Left ventricle myocardium inferior (tissue), 1 donor: ENCODE measurements at regions not wholly inside any gene's neighbourhood (a gene's known extent, or its start where the extent isn't known, plus 50 kb on each side); places are given as distances from the start of the nearest gene placed in this dataset.

Experiments used
- DNase-seq: peaks from one replicate; pipeline ENCODE4 v3.0.0-alpha.2; 2020
- H3K27ac ChIP-seq: fragments of 200-600 bp; replicated peaks from 2 replicates; pipeline ENCODE4 v1.8.0; 2021
- H3K27me3 ChIP-seq: fragments of 200-600 bp; 2 replicates; pipeline ENCODE4 v1.8.0; 2021; ENCODE audit warnings: low read depth
- H3K36me3 ChIP-seq: fragments of 200-600 bp; 2 replicates; pipeline ENCODE4 v1.8.0; 2021
- H3K4me1 ChIP-seq: fragments of 200-600 bp; 2 replicates; pipeline ENCODE4 v1.8.0; 2021
- H3K4me3 ChIP-seq: fragments of 200-600 bp; 2 replicates; pipeline ENCODE4 v1.8.0; 2021; ENCODE audit warnings: mild to moderate bottlenecking, moderate library complexity
- H3K9me3 ChIP-seq: fragments of 200-600 bp; replicated peaks from 2 replicates; pipeline ENCODE4 v1.8.0; 2021
- intact Hi-C: fragments of 100-400 bp; cut with micrococcal nuclease; formaldehyde crosslinking; loops from one replicate; pipeline ENCODE4 v1.11.0; 2022
- TF ChIP-seq, protein P1 (sequence below): fragments of 200-600 bp; IDR thresholded peaks from 2 replicates; pipeline ENCODE4 v1.8.0; 2021; ENCODE audit warnings: antibody characterized with exemption, mild to moderate bottlenecking, borderline replicate concordance
- donor health status: DM: no; HTN: yes; CAD: no; lungs with severe emphysema.

DNA sequence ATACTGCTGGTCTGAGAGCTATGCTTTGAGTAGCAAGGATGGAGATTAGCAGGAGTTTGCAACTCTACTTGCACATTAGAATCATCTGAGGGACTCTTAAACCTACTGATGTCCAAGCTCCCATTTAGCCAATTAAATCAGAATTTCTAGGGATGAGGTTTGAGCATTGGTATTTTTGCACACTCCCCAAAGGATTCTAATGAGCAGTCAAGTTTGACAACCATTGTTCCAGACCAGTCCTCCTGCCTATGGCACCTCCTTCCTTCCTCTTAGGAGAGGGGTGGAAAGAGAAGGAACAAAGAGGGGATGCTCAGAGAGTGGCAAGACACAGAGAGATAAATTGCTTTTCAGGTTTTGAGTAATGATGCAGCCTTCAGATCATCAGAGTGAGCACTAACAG lies 275.5 kb upstream of the ROPN1 start:
- peak overlapping the region; percentile 59 for H3K27ac ChIP-seq
- TF ChIP-seq, protein P1, sequence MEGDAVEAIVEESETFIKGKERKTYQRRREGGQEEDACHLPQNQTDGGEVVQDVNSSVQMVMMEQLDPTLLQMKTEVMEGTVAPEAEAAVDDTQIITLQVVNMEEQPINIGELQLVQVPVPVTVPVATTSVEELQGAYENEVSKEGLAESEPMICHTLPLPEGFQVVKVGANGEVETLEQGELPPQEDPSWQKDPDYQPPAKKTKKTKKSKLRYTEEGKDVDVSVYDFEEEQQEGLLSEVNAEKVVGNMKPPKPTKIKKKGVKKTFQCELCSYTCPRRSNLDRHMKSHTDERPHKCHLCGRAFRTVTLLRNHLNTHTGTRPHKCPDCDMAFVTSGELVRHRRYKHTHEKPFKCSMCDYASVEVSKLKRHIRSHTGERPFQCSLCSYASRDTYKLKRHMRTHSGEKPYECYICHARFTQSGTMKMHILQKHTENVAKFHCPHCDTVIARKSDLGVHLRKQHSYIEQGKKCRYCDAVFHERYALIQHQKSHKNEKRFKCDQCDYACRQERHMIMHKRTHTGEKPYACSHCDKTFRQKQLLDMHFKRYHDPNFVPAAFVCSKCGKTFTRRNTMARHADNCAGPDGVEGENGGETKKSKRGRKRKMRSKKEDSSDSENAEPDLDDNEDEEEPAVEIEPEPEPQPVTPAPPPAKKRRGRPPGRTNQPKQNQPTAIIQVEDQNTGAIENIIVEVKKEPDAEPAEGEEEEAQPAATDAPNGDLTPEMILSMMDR = no peak

DNA sequence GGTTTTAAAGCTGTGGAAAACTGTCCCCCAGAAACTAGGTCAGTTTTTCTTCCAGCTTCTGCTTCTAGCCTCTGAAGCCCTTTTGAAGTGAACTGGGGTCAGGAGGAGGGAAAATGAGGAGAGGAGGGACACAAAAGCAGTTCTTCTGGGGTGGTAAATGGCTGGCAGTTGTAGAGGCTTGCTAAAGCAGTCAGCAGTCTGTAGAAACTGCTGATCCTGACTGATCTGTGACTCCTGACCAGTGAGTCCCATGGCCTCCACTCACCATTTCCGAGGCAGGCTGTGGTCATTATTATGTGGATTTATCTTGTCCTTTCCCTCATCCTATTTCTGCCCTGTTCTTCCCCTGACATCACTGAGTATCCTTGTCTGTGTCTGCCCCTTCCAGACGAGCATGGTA lies 276.4 kb upstream of the ROPN1 start:
- H3K36me3 ChIP-seq = no peaks in the 10 kb centered on the region
- intact Hi-C loops = no loop called here
- TF ChIP-seq, protein P1 = no peak
- no peak overlapping the region for H3K4me3 ChIP-seq
- peaks cover 60% of the 10 kb centered on the region for H3K4me1 ChIP-seq
- no peaks in the 10 kb centered on the region for H3K27me3 ChIP-seq
- DNase-seq = no peak
- H3K27ac ChIP-seq = no peak overlapping the region
- no peaks in the 10 kb centered on the region for H3K9me3 ChIP-seq

More for the DNA sequence above, 275.5 kb upstream of the ROPN1 start:
- intact Hi-C loops = no loop called here
- Histone ChIP-seq H3K27me3 (no peaks in the 10 kb centered on the region), H3K4me3 (no peak overlapping the region), H3K4me1 (peaks cover 50% of the 10 kb centered on the region), H3K36me3 (no peaks in the 10 kb centered on the region), H3K9me3 (no peaks in the 10 kb centered on the region)
- DNase-seq = no peak

DNA sequence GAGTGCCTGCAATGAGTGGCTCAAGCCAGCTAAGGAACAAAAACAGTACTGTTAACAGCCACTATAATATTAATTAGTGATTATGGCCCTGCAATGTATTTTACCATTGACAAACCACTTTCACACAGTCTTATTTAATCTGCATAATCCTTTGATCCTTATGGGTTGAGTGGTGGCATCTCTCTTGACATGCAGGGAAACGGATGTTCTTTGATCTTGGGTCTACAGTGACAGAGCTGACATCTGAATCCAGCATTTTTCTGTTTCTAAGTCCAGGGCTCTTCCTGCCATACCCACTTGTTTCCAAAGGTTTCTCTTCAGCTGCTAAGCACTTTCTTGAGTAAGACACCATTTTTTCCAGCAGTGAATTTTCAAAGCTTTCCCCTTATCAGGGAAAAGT lies 277.7 kb upstream of the ROPN1 start:
- no peaks in the 10 kb centered on the region for H3K27me3 ChIP-seq
- peaks cover 72% of the 10 kb centered on the region for H3K4me1 ChIP-seq
- no peak for DNase-seq
- no peaks in the 10 kb centered on the region for H3K36me3 ChIP-seq
- no peak overlapping the region for H3K27ac ChIP-seq
- TF ChIP-seq, protein P1 = no peak
- H3K4me3 ChIP-seq = no peak overlapping the region
- H3K9me3 ChIP-seq = no peaks in the 10 kb centered on the region
- intact Hi-C loops = no loop called here

DNA sequence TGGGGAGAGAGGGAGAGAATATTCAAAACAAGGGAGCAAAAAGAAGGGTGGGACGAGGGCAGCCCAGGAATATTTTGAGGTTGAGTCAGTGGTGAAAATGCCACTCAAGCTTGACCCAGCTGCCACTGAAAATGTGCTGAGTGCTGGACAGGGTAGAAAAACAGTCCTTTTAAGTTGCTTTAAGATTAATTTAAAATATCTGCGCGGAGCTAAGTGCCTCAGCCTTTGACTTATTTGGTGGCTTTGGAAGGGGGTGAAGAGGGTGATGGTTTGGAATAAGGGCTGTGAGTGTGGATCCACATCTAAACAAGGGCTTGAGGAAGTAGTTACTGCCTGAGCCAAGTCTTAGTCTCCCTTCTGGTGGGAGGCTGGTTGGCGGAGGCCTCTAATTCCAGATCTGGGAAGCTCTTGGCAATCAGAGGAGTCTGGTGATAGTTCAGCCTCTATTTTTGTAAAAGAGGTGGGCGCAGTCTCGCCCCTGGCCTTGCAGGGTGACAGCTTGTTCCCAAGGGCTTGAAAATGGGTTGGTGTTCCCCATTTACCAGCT lies 280.8 kb upstream of the ROPN1 start:
- peak overlapping the region; percentile 92 for H3K27ac ChIP-seq
- H3K9me3 ChIP-seq = no peaks in the 10 kb centered on the region
- intact Hi-C loops = no loop called here
- peaks cover 78% of the 10 kb centered on the region for H3K4me1 ChIP-seq
- no peaks in the 10 kb centered on the region for H3K36me3 ChIP-seq
- no peak for DNase-seq
- no peak overlapping the region for H3K4me3 ChIP-seq
- no peaks in the 10 kb centered on the region for H3K27me3 ChIP-seq
- TF ChIP-seq, protein P1 = no peak

DNA sequence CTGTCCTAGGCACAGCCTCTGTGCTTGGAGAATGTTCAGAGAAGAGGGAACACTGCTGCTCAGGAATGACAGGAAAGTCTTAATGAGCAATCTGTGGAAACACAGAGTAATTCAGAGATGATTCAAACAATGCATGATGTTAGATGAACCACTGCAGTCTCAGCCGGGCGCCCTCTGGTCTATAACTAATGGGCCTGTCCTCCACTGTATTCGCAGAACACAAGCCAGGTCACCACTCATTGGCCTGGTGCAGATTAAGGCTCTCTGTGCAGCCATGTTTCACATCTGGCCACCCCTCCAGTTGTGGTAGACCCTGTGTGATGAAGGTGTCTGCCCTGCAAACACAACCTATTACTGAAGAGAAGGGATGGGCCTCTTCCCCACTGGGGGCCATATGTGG lies 281.7 kb upstream of the ROPN1 start:
- Histone ChIP-seq H3K9me3 (no peaks in the 10 kb centered on the region), H3K27me3 (no peaks in the 10 kb centered on the region), H3K4me1 (peaks cover 88% of the 10 kb centered on the region), H3K4me3 (no peak overlapping the region), H3K27ac (peak overlapping the region; percentile 92), H3K36me3 (no peaks in the 10 kb centered on the region)
- no peak for DNase-seq
- intact Hi-C loops = no loop called here
- TF ChIP-seq, protein P1 = no peak
